ENCODE measurements at regions not wholly inside any gene's neighbourhood (a gene's known extent, or its start where the extent isn't known, plus 50 kb on each side); places are given as distances from the start of the nearest gene placed in this dataset.

DNA sequence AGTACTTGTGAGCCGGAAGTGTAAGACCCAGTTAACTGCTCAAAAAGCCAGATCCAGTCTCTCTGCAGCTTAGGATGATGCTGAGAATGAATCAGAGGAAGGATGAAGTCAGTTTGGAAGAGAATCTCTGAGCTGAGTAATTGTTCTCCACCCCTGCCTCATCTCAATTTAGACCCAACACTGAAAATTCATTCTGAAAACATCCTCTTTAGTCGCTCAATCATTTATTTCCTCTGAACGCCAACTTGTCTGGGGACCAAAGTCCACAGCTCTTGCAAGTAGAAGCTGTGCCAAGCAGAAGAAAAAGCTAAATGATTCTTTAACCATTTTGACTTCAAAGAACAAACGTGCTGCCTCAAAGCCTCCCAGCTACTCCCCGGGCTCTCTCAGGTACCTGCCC lies 177.1 kb upstream of the KLHL29 start:
- H4K8ac ChIP-seq (ENCODE audit: low read depth in 2 of 2, low read length in 2 of 2): no peak overlapping the region
- H4K5ac ChIP-seq (ENCODE audit: low read depth, low read length): no peak overlapping the region
- no peak for TF ChIP-seq RCOR1 (IDR thresholded peaks at IDR 0.05; ENCODE audit: insufficient replicate concordance, low read length)
- TF ChIP-seq RAD21 (IDR thresholded peaks at IDR 0.05; ENCODE audit: low read length): no peak
- TF ChIP-seq, protein P1, sequence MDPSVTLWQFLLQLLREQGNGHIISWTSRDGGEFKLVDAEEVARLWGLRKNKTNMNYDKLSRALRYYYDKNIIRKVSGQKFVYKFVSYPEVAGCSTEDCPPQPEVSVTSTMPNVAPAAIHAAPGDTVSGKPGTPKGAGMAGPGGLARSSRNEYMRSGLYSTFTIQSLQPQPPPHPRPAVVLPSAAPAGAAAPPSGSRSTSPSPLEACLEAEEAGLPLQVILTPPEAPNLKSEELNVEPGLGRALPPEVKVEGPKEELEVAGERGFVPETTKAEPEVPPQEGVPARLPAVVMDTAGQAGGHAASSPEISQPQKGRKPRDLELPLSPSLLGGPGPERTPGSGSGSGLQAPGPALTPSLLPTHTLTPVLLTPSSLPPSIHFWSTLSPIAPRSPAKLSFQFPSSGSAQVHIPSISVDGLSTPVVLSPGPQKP (IDR thresholded peaks at IDR 0.05; ENCODE audit: borderline replicate concordance, low read depth, low read length): no peak
- TF ChIP-seq BHLHE40 (IDR thresholded peaks at IDR 0.05; ENCODE audit: low read depth, low read length): no peak
- TF ChIP-seq POLR2A (IDR thresholded peaks at IDR 0.05; ENCODE audit: low read depth, low read length): no peak
- TF ChIP-seq FOS (IDR thresholded peaks at IDR 0.05; ENCODE audit: low read depth, low read length): no peak
- TF ChIP-seq, protein P2, sequence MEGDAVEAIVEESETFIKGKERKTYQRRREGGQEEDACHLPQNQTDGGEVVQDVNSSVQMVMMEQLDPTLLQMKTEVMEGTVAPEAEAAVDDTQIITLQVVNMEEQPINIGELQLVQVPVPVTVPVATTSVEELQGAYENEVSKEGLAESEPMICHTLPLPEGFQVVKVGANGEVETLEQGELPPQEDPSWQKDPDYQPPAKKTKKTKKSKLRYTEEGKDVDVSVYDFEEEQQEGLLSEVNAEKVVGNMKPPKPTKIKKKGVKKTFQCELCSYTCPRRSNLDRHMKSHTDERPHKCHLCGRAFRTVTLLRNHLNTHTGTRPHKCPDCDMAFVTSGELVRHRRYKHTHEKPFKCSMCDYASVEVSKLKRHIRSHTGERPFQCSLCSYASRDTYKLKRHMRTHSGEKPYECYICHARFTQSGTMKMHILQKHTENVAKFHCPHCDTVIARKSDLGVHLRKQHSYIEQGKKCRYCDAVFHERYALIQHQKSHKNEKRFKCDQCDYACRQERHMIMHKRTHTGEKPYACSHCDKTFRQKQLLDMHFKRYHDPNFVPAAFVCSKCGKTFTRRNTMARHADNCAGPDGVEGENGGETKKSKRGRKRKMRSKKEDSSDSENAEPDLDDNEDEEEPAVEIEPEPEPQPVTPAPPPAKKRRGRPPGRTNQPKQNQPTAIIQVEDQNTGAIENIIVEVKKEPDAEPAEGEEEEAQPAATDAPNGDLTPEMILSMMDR (conservative IDR thresholded peaks at IDR 0.05; ENCODE audit: low read depth, low read length): no peak
- no peak for TF ChIP-seq CHD1 (IDR thresholded peaks at IDR 0.05; ENCODE audit: low read depth, low read length)
- no peak for TF ChIP-seq SMC3 (IDR thresholded peaks at IDR 0.05; ENCODE audit: low read depth, low read length)
- TF ChIP-seq MAFK (IDR thresholded peaks at IDR 0.05; ENCODE audit: low read depth, low read length): no peak
- H3K4me2 ChIP-seq (ENCODE audit: low read depth, low read length): no peak overlapping the region
- H3K4me3 ChIP-seq (ENCODE audit: insufficient read depth, low read depth, low read length): no peak overlapping the region
- ATAC-seq (ENCODE audit: low read depth) (no peak), DNase-seq (no peak)
- H3K56ac ChIP-seq (ENCODE audit: extremely low read depth, insufficient read depth, low read length): no peak overlapping the region
- ChIA-PET CTCF (no interaction called here), POLR2A (ENCODE audit: unreplicated experiment) (no interaction called here)
- no peak overlapping the region for H3K27ac ChIP-seq (ENCODE audit: insufficient read depth, low read length)
- H2BK5ac ChIP-seq (ENCODE audit: low read depth, low read length, poor library complexity, severe bottlenecking): no peak overlapping the region
- H3K4ac ChIP-seq (ENCODE audit: low read depth, low read length): no peak overlapping the region
- intact Hi-C loops (cut with micrococcal nuclease) (no loop called here), dilution Hi-C loops (cut with HindIII; ENCODE audit: low sequenced_read_pairs, unreplicated experiment) (no loop called here), in situ Hi-C loops (cut with MboI; ENCODE audit: low sequenced_read_pairs) (no loop called here)
- 53% methylated on average over 4 of the region's 5 CpGs; no CpG with 5 or more reads in 1 of the 2 experiments for WGBS, 2 experiments (ENCODE audit: extremely low coverage in 2 of 2, insufficient read length in 1 of 2)
- H4K91ac ChIP-seq (ENCODE audit: insufficient read depth, low read depth, low read length): no peak overlapping the region
- no peaks in the 10 kb centered on the region for H4K20me1 ChIP-seq (ENCODE audit: insufficient read depth, low read length)
- H3K79me1 ChIP-seq (ENCODE audit: low read depth in 1 of 2, low read length in 2 of 2): no peaks in the 10 kb centered on the region
- no peaks in the 10 kb centered on the region for H3K9me3 ChIP-seq (ENCODE audit: control insufficient read depth, insufficient read depth, low read length)
- no peak overlapping the region for H2AFZ ChIP-seq (replicated peaks; ENCODE audit: low read length, poor library complexity)
- no peaks in the 10 kb centered on the region for H3K36me3 ChIP-seq (ENCODE audit: control insufficient read depth, insufficient read depth, low read length)
- no peak overlapping the region for H3K9ac ChIP-seq (ENCODE audit: low read depth, low read length)
- no peak overlapping the region for H3K14ac ChIP-seq (replicated peaks; ENCODE audit: low read depth, low read length)
- no peak overlapping the region for H3K18ac ChIP-seq (ENCODE audit: low read depth, low read length)
- no peak overlapping the region for H2AK9ac ChIP-seq (replicated peaks; ENCODE audit: low read depth, low read length, poor library complexity)
- H3K23ac ChIP-seq (ENCODE audit: low read depth, low read length): no peak overlapping the region
- H2BK20ac ChIP-seq (ENCODE audit: low read depth, low read length): no peak overlapping the region
- H3K4me1 ChIP-seq (ENCODE audit: control insufficient read depth, insufficient read depth, low read length): no peaks in the 10 kb centered on the region
- no peak overlapping the region for H2BK120ac ChIP-seq (ENCODE audit: low read depth, low read length)
- H2AK5ac ChIP-seq (ENCODE audit: low read depth, low read length): no peak overlapping the region
- H2BK15ac ChIP-seq (ENCODE audit: low read depth, low read length): no peak overlapping the region
- H3K27me3 ChIP-seq (ENCODE audit: control insufficient read depth, insufficient read depth, low read length): no peaks in the 10 kb centered on the region
- BruUV-seq (replicated peaks): no TSS peak
- no peaks in the 10 kb centered on the region; the same call in 1 of the 2 replicates for H3K9me1 ChIP-seq (ENCODE audit: insufficient read depth, low read length)

Measured in IMR-90 (cell line).